H1 (cell line): ENCODE measurements at regions not wholly inside any gene's neighbourhood (a gene's known extent, or its start where the extent isn't known, plus 50 kb on each side); places are given as distances from the start of the nearest gene placed in this dataset.

Experiments
- CREB1 ChIP-seq: IDR thresholded peaks from 2 replicates; pipeline ENCODE4 v1.6.1; 2012; ENCODE audit warnings: inconsistent platforms
- GABPA ChIP-seq: IDR thresholded peaks from 2 replicates; pipeline ENCODE4 v1.6.1; 2011; ENCODE audit warnings: mild to moderate bottlenecking, low read length, moderate library complexity, borderline replicate concordance; ENCODE audit not compliant: insufficient read depth
- GTF2F1 ChIP-seq: IDR thresholded peaks from 2 replicates; pipeline ENCODE4 v1.6.1; 2012; ENCODE audit warnings: low read depth, low read length, improper control_type of control experiment, borderline replicate concordance
- NANOG ChIP-seq: IDR thresholded peaks from 2 replicates; pipeline ENCODE4 v1.6.1; 2011; ENCODE audit warnings: low read length, low read depth, mild to moderate bottlenecking, inconsistent platforms; ENCODE audit not compliant: insufficient read depth, poor library complexity, severe bottlenecking
- RXRA ChIP-seq: IDR thresholded peaks from 2 replicates; pipeline ENCODE4 v1.6.1; 2011; ENCODE audit warnings: low read depth, mild to moderate bottlenecking, low read length, moderate library complexity; ENCODE audit not compliant: insufficient read depth
- SIRT6 ChIP-seq: IDR thresholded peaks from one replicate; pipeline ENCODE4 v1.7.1; 2012; ENCODE audit warnings: low read length, inconsistent platforms
- TCF12 ChIP-seq: IDR thresholded peaks from 2 replicates; pipeline ENCODE4 v1.6.1; 2011; ENCODE audit warnings: low read depth, mild to moderate bottlenecking, low read length
- TF ChIP-seq, protein P1 (sequence below): fragments of 300-600 bp; sonication (generic); IDR thresholded peaks from 2 replicates; pipeline ENCODE4 v1.7.1; 2012; ENCODE audit warnings: low read length, moderate library complexity, mild to moderate bottlenecking, inconsistent platforms; ENCODE audit not compliant: insufficient replicate concordance

DNA sequence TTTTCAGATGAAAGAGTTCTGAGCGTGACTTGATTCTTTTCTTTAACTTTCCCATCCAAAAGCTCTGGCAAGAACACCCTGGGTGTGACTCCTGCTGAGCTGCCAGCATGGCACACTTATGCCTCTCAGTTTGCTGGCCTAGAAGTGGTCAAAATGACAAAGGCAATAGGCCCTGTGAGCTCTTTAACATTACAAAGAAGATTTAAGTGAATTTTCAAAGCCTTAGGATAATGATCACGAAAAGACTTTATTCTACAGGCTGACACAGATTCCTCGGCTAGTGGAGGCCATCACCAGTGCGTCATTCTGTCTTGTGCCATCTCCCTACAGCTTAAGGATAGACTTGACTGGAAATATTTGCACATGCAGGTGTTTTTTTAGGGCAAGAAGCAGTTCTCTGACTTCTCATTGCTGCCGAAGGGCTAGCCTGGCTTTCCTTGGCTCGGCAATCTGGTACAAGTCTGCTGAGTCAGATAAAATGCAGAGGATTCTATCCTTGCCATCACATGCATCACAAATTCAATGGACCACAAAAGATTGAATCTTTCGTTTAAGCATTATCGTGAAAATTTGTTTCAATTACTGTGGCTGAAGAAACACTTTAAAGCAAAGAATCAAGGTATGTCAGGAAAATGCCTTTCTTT, 311.5 kb downstream of the COX7C start (continued):
- TF ChIP-seq GTF2F1 (no peak), SIRT6 (no peak), TCF12 (no peak), GABPA (no peak), NANOG (peak; percentile 96), RXRA (no peak), CREB1 (peak; percentile 62; the same call in 1 of the 2 replicates)
- TF ChIP-seq, protein P1, sequence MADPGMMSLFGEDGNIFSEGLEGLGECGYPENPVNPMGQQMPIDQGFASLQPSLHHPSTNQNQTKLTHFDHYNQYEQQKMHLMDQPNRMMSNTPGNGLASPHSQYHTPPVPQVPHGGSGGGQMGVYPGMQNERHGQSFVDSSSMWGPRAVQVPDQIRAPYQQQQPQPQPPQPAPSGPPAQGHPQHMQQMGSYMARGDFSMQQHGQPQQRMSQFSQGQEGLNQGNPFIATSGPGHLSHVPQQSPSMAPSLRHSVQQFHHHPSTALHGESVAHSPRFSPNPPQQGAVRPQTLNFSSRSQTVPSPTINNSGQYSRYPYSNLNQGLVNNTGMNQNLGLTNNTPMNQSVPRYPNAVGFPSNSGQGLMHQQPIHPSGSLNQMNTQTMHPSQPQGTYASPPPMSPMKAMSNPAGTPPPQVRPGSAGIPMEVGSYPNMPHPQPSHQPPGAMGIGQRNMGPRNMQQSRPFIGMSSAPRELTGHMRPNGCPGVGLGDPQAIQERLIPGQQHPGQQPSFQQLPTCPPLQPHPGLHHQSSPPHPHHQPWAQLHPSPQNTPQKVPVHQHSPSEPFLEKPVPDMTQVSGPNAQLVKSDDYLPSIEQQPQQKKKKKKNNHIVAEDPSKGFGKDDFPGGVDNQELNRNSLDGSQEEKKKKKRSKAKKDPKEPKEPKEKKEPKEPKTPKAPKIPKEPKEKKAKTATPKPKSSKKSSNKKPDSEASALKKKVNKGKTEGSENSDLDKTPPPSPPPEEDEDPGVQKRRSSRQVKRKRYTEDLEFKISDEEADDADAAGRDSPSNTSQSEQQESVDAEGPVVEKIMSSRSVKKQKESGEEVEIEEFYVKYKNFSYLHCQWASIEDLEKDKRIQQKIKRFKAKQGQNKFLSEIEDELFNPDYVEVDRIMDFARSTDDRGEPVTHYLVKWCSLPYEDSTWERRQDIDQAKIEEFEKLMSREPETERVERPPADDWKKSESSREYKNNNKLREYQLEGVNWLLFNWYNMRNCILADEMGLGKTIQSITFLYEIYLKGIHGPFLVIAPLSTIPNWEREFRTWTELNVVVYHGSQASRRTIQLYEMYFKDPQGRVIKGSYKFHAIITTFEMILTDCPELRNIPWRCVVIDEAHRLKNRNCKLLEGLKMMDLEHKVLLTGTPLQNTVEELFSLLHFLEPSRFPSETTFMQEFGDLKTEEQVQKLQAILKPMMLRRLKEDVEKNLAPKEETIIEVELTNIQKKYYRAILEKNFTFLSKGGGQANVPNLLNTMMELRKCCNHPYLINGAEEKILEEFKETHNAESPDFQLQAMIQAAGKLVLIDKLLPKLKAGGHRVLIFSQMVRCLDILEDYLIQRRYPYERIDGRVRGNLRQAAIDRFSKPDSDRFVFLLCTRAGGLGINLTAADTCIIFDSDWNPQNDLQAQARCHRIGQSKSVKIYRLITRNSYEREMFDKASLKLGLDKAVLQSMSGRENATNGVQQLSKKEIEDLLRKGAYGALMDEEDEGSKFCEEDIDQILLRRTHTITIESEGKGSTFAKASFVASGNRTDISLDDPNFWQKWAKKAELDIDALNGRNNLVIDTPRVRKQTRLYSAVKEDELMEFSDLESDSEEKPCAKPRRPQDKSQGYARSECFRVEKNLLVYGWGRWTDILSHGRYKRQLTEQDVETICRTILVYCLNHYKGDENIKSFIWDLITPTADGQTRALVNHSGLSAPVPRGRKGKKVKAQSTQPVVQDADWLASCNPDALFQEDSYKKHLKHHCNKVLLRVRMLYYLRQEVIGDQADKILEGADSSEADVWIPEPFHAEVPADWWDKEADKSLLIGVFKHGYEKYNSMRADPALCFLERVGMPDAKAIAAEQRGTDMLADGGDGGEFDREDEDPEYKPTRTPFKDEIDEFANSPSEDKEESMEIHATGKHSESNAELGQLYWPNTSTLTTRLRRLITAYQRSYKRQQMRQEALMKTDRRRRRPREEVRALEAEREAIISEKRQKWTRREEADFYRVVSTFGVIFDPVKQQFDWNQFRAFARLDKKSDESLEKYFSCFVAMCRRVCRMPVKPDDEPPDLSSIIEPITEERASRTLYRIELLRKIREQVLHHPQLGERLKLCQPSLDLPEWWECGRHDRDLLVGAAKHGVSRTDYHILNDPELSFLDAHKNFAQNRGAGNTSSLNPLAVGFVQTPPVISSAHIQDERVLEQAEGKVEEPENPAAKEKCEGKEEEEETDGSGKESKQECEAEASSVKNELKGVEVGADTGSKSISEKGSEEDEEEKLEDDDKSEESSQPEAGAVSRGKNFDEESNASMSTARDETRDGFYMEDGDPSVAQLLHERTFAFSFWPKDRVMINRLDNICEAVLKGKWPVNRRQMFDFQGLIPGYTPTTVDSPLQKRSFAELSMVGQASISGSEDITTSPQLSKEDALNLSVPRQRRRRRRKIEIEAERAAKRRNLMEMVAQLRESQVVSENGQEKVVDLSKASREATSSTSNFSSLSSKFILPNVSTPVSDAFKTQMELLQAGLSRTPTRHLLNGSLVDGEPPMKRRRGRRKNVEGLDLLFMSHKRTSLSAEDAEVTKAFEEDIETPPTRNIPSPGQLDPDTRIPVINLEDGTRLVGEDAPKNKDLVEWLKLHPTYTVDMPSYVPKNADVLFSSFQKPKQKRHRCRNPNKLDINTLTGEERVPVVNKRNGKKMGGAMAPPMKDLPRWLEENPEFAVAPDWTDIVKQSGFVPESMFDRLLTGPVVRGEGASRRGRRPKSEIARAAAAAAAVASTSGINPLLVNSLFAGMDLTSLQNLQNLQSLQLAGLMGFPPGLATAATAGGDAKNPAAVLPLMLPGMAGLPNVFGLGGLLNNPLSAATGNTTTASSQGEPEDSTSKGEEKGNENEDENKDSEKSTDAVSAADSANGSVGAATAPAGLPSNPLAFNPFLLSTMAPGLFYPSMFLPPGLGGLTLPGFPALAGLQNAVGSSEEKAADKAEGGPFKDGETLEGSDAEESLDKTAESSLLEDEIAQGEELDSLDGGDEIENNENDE = peak; percentile 95
